Endothelial cell of umbilical vein (primary cell): ENCODE measurements at regions not wholly inside any gene's neighbourhood (a gene's known extent, or its start where the extent isn't known, plus 50 kb on each side); places are given as distances from the start of the nearest gene placed in this dataset.

ENCODE experiments used
- BruUV-seq: library from RNA; stranded (reverse); fragments of 400-500 nt; replicated peaks from 2 replicates; lab custom pipeline; 2021; lab: Mats Ljungman, UMichigan
- CTCF ChIA-PET: fragments of 300-600, 350-600 bp; sonication (Branson Sonifier 250); formaldehyde crosslinking; loops from one replicate; lab custom pipeline; 2021; ENCODE audit warnings: antibody characterized with exemption, inconsistent platforms; lab: Charles Lee
- POLR2A ChIA-PET: fragments of 300-600, 350-600 bp; sonication (Branson Sonifier 250); formaldehyde crosslinking; loops from one replicate; lab custom pipeline; 2021; ENCODE audit warnings: antibody characterized with exemption, inconsistent platforms; lab: Charles Lee
- DNase-seq: peaks from one replicate; pipeline ENCODE4 v3.0.0-alpha.2; 2011; ENCODE audit warnings: low read depth, low spot score
- FAIRE-seq: peaks from 2 replicates; lab custom pipeline; 2011; peaks lifted over from hg19 to GRCh38; lab: Jason Lieb, UNC
- H2AFZ ChIP-seq: 2 replicates; pipeline ENCODE4 v1.6.0; 2012; ENCODE audit warnings: low read depth, low read length, control low read depth, inconsistent platforms
- H3K27ac ChIP-seq: 2 replicates; pipeline ENCODE4 v1.5.1; 2011; ENCODE audit warnings: low read depth, mild to moderate bottlenecking, control low read depth, low read length, moderate library complexity; ENCODE audit not compliant: insufficient read depth
- H3K27me3 ChIP-seq, 2 experiments: 2 replicates each; pipeline versions ENCODE4 v1.6.0 to v1.6.1; 2011; ENCODE audit warnings: low read length in 2 of 2, mixed read lengths in 1 of 2; ENCODE audit not compliant: control insufficient read depth in 2 of 2, insufficient read depth in 2 of 2
- H3K36me3 ChIP-seq, 2 experiments: 2 replicates in 1 of 2; 3 replicates in 1 of 2; pipeline ENCODE4 v1.5.1; 2011; ENCODE audit warnings: low read length in 2 of 2, mild to moderate bottlenecking in 1 of 2, moderate library complexity in 1 of 2; ENCODE audit not compliant: control insufficient read depth in 2 of 2, insufficient read depth in 2 of 2; ENCODE audit errors: extremely low read depth in 1 of 2
- H3K4me1 ChIP-seq: 3 replicates; pipeline ENCODE4 v1.5.1; 2011; ENCODE audit warnings: mild to moderate bottlenecking, low read length; ENCODE audit not compliant: control insufficient read depth, insufficient read depth; ENCODE audit errors: extremely low read depth
- H3K4me2 ChIP-seq: 2 replicates; pipeline ENCODE4 v1.6.1; 2011; ENCODE audit warnings: low read length, control low read depth, mixed read lengths; ENCODE audit not compliant: insufficient read depth
- H3K4me3 ChIP-seq, 3 experiments: fragments of 200-600 bp in 1 of 3; sonication (generic), shearing (Covaris generic) in 1 of 3; replicated peaks in 1 of 3; 2 replicates each; pipeline ENCODE4 v1.5.1; 2011 to 2016; ENCODE audit warnings: control low read depth in 3 of 3, low read length in 3 of 3, mild to moderate bottlenecking in 2 of 3, inconsistent platforms in 1 of 3, low read depth in 1 of 3, moderate library complexity in 1 of 3; ENCODE audit not compliant: insufficient read depth in 1 of 3
- H3K79me2 ChIP-seq: 2 replicates; pipeline ENCODE4 v1.6.0; 2012; ENCODE audit warnings: low read length, inconsistent platforms; ENCODE audit not compliant: control insufficient read depth, insufficient read depth
- H3K9ac ChIP-seq: replicated peaks from 2 replicates; pipeline ENCODE3; 2011; ENCODE audit warnings: low read length, control low read depth; ENCODE audit not compliant: insufficient read depth; ENCODE audit errors: extremely low read depth
- H3K9me1 ChIP-seq: replicated peaks from 3 replicates; pipeline ENCODE4 v1.6.0; 2011; ENCODE audit warnings: mild to moderate bottlenecking, low read length; ENCODE audit not compliant: control insufficient read depth, insufficient read depth; ENCODE audit errors: extremely low read depth
- H3K9me3 ChIP-seq: replicated peaks from 2 replicates; pipeline ENCODE4 v1.5.1; 2012; ENCODE audit warnings: low read length, inconsistent platforms; ENCODE audit not compliant: control insufficient read depth, insufficient read depth
- H4K20me1 ChIP-seq: replicated peaks from 2 replicates; pipeline ENCODE3; 2011; ENCODE audit warnings: mild to moderate bottlenecking, low read length; ENCODE audit not compliant: control insufficient read depth, insufficient read depth; ENCODE audit errors: extremely low read depth
- CTCF ChIP-seq, 2 donors: IDR thresholded peaks; 1 replicate in 1 of 2; 2 replicates in 1 of 2; pipeline ENCODE4 v1.5.1; 2011; ENCODE audit warnings: low read length in 2 of 2, mild to moderate bottlenecking in 2 of 2, moderate library complexity in 2 of 2, control low read depth in 1 of 2, inconsistent platforms in 1 of 2, low read depth in 1 of 2; ENCODE audit not compliant: insufficient read depth in 1 of 2; ENCODE audit errors: extremely low read depth in 1 of 2
- EZH2 ChIP-seq: IDR thresholded peaks from 2 replicates; pipeline ENCODE4 v1.6.1; 2012; ENCODE audit warnings: borderline replicate concordance, low read depth, mild to moderate bottlenecking, moderate library complexity, low read length, inconsistent platforms; ENCODE audit not compliant: severe bottlenecking
- FOS ChIP-seq: IDR thresholded peaks from 2 replicates; pipeline ENCODE4 v1.6.1; 2011; ENCODE audit warnings: mild to moderate bottlenecking, low read length, moderate library complexity, borderline replicate concordance; ENCODE audit not compliant: insufficient read depth
- GATA2 ChIP-seq: IDR thresholded peaks from 2 replicates; pipeline ENCODE4 v1.7.0; 2011; ENCODE audit warnings: low read depth, mild to moderate bottlenecking, moderate library complexity, mixed read lengths, low read length; ENCODE audit not compliant: insufficient read length, insufficient read depth
- JUN ChIP-seq: IDR thresholded peaks from 2 replicates; pipeline ENCODE4 v1.6.1; 2011; ENCODE audit warnings: borderline replicate concordance, low read depth; ENCODE audit not compliant: insufficient read length, insufficient read depth
- MAX ChIP-seq: IDR thresholded peaks from 2 replicates; pipeline ENCODE4 v1.6.1; 2011; ENCODE audit not compliant: insufficient read depth, insufficient read length
- MYC ChIP-seq: IDR thresholded peaks from one replicate; pipeline ENCODE4 v1.6.1; 2011; ENCODE audit warnings: mild to moderate bottlenecking, low read depth, low read length
- POLR2A ChIP-seq: IDR thresholded peaks from 2 replicates; pipeline ENCODE4 v1.6.1; 2012; ENCODE audit warnings: low read depth, mild to moderate bottlenecking, control low read depth, low read length
- POLR2AphosphoS5 ChIP-seq: IDR thresholded peaks from 2 replicates; pipeline ENCODE4 v1.6.1; 2012; ENCODE audit warnings: low read depth, mild to moderate bottlenecking, control low read depth, low read length, moderate library complexity; ENCODE audit not compliant: insufficient read depth
- dilution Hi-C: fragments of 300-500 bp; cut with MboI; formaldehyde crosslinking; loops from one replicate; pipeline ENCODE4 v1.15.0; 2019; ENCODE audit warnings: low sequenced_read_pairs; ENCODE audit not compliant: extremely low pct_ligation_motif_present
- intact Hi-C: fragments of 100-400 bp; cut with micrococcal nuclease; formaldehyde crosslinking; loops from one replicate; pipeline ENCODE4 v1.10.0; 2022

- no peaks in the 10 kb centered on the region for H3K36me3 ChIP-seq
- dilution Hi-C loops, result no loop called here
- H3K9me3 ChIP-seq, result peaks cover 18% of the 10 kb centered on the region
- H3K4me1 ChIP-seq, result no peaks in the 10 kb centered on the region
- H3K27me3 ChIP-seq, result no peaks in the 10 kb centered on the region
- H3K79me2 ChIP-seq, result no peaks in the 10 kb centered on the region
- no TSS peak for BruUV-seq
- DNase-seq, result no peak
- ChIA-PET CTCF (no interaction called here), POLR2A (no interaction called here)
- intact Hi-C loops, result no loop called here
- H3K4me3 ChIP-seq, result no peak overlapping the region
- no peak overlapping the region for H2AFZ ChIP-seq
- H3K9me1 ChIP-seq, result no peaks in the 10 kb centered on the region
- TF ChIP-seq MYC (no peak), CTCF (IDR thresholded peaks at IDR 0.05; ENCODE audit: extremely low read depth in 1 of 2, insufficient read depth in 1 of 2, low read depth in 1 of 2, low read length in 2 of 2) (no peak), POLR2A (no peak), GATA2 (no peak), FOS (no peak), EZH2 (no peak), POLR2AphosphoS5 (no peak), JUN (no peak), MAX (no peak)
- no peak overlapping the region for H3K9ac ChIP-seq
- no peak overlapping the region for H3K4me2 ChIP-seq
- no peak overlapping the region for H3K27ac ChIP-seq
- no peaks in the 10 kb centered on the region for H4K20me1 ChIP-seq
- no peak for FAIRE-seq
These were observed 344.3 kb downstream of the GLRX3 start for GRCh38 chr10:130480491-130480890.
